ENCODE measurements at regions not wholly inside any gene's neighbourhood (a gene's known extent, or its start where the extent isn't known, plus 50 kb on each side); places are given as distances from the start of the nearest gene placed in this dataset.
A peak's percentile ranks its signal among the peaks of the same experiment; 100 is the strongest.

DNA sequence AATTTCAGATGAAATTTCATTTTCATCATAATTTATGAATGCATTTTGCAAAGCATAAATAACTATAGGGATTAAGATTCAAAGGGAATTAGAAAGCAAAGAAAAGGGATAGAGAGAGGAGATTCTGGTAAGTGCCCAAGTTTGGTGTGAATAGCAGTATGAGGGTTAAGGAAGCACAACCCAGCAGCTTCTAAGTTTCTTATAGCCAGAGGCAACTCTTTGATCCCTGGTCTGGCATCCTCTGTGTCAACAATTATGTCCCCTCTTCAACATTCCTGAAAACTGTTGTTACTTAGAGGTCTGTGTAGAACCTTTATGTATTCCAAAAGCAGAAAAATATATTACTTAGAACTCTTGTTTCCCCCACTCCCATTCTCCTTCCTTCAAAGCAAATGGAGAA lies 171.6 kb upstream of the SATB2 start:
- DNase-seq, result no peak

DNA sequence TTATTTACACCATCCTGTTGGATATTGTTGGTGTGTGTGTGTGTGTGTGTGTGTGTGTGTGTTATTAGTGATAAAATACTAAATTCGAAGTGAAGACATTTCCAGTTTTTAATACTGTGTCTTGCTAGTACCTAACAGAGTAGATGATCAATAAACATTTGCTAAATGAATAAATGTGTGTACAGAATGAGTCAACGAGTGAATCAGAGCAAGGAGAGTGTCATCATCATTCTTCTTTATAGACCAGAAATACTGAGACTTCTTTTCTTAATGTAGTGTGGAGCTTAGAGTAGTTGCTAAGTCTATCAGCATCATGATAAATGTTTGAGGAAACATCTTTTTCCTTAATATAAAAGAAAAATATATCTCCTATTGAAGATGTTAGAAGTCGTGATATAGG lies 169.7 kb upstream of the SATB2 start:
- no peak for DNase-seq

DNA sequence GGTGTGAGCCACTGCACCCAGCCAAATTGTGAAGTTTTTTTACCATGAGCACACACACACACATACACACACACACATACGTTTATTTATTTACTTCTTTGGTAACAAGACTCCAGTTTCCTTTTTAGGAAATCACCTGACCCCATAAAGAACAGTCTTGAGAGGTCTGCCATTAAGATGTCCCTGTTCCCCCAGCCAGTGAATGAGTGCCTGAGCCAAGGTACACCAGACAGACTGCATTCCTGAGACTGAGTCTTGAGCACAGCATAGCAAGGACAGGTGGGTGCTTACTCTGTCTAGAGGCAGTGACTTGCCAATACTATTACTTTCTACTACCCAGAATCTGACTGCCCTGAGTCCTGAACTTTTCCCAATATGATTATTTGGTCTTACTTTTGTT lies 167.2 kb upstream of the SATB2 start:
- no peak for DNase-seq

DNA sequence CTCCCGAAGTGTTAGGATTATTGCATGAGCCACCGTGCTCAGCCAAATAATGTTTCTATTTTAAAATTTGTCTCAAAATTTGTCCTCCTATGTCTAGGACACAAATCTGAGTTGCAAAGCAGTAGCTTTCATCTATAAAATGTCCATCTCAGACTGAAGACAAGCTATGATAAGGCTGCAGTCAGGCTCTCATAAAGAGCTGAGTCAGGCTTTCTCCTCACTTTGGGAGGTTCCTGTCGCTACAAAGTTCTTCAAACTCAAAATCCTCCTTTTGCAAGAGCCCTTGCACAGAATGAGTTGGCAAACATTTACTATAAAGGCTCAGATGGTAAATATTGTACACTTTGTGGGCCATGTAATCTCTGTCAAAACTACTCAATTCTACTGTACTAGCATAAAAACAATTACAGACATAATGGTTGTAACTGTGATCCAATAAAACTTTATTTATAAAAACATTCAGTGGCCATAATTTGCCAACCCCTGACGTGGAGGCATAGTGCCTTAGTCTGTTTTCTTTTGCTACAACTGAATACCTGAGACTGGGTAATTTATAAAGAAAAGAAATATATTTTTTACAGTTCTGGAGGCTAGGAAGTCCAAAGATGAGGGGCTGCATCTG lies 154.9 kb upstream of the SATB2 start:
- no peak for DNase-seq

DNA sequence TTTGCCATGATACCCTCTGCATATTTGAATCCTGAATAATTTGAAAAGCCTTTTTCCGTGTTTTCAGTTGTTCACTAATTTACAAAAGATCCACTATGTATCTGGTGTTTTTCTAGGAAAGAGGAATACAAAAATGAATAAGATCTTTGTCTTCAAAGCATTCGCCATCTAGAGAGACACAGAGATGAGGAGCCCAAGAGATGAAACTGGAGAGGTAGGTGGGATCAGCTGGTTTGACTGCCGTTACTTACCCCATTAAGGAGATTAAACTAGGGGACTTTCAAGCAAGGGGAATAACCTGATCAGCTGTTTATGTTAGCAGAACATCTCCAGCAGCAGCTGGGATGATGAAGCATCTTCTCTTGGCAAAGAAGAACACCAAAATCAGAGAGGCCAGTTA lies 150.2 kb upstream of the SATB2 start:
- DNase-seq, result no peak

DNA sequence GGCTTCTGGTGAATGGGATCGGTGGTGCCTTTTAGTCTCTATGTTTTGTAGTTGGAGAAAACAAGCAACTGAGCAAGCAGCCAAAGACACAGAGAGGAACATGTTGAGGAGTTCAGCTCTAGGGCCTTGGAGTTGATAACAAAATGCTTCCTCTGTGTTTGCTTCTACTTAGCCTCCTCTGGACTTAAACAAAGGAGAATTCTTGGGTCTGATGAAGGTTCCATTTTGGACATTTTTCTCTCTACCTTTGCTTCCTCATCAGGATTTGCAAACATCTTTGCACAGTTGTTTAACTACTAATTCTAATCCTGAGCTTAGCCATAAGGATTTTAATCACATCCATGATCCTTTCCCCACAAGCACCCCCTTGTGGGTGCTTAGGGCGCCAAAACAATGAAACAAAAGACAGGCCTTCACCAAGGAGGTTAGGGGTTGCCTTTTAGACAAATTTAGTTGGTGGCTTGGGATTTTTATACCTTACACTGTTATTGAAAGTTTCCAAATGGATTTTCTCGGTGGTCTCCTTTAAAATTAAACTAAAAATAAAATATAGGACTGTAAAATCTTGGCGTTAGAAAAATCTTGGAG lies 148.5 kb upstream of the SATB2 start:
- no peak for DNase-seq

DNA sequence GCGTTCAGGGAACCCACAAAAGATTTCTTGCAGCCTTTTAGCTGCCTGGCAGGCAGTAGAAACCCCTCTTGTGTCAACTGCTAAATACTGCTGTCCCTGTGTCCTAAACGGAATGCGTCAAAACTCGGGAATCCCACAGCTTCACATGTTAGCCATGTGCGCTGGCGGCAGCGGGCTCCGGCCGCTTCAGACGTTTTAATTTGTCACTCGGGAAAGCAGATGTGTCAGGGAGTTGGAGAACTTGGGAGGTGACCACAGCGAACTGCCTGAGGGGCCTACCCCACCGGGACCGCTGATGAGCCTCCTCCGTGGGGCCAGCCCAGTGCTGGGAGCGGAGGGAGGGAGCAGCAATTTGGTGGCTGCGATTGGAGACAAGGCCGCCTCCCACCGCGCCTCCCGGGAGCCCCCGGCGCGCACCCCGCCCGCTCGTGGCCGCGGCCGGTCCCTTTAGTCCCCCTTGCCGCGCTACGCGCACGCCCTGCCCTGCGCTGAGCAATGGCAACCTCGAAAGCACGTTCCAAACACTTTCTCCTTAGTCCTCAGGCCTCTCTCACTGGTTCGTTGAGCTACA lies 146.1 kb upstream of the SATB2 start:
- DNase-seq, result no peak

DNA sequence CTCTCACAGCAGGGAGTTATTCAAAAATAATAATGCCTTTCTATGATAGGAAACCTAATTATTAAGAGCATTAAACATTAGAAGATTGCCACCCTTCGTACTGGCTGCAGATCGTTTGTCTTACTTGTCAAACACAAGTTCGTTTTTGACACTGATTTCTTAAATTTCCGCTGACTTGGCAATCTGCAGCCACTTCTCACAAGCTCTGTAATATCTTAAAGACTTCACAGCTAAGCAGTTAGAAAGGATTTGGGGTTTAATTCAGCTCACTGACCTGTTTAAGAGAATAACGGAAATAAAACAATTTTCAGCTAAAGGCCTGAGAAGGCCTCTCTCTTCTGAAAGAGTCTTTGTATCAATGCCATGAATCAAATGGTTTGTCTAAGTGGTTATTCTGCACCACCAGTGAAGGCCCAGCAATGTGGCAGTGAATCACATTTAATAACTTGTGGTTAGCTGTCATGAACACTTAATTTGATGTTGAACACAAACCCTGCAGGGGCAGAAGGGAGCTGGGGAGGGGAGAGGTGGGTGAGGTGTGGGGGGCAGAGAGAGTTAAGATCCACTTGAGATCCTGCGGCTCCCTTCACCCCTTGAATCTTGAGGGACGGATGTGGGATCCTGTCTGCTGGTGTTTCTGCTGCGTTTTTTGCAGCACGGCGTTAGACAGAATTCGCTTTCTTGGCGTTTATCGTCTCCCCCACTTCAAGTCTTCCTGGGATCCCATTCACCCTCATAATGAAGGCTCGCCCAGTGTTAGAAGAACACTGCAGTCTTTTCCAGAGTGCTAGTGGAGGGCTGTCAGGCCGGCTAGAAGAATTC lies 145.4 kb upstream of the SATB2 start:
- no peak for DNase-seq

DNA sequence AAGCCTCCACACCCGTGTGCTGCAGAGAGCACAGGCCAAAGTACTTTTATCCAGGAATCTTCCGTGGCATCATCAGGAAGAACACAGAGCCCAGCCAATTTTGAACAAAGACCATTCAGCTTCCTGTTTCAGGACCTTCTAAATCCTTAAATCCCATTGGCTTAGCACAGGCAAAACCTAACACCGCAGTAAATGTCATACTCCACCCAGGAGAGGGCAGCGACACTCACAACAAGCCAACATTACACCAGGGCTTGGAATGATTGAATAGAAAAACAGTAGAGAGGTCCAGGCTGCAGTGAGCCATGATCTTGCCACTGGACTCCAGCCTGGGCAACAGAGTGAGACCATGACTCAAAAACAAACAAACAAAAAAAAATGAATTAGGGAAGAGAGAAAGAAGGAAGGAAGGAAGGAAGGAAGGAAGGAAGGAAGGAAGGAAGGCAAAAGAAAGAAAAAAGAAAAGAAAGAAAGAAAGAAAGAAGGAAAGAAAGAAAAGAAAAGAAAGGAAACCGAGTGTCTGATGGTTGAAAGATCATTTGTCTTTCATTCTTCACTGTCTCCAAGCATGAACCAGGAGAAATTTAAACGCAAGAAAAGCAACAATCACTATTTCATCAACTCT lies 144.6 kb upstream of the SATB2 start:
- DNase-seq, result no peak

DNA sequence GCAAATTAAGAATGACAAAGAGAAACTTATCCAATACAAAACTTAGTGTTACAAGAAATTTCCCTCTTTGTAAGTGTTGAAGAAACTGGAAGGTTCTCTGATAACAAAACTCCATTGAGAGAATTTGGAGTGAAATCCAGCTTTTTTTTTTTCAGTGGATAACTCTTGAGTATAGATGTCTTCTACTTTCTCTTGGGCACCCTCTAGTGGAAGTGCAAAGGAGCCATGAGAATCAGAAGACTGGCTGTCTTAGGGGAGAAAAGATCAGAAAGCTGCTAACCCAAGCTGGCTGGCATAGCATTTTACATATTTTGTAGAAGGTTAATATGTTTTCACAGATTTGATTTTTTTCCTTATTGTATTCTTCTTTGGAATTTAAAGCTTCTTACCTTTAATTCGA lies 138.8 kb upstream of the SATB2 start:
- no peak for DNase-seq

DNA sequence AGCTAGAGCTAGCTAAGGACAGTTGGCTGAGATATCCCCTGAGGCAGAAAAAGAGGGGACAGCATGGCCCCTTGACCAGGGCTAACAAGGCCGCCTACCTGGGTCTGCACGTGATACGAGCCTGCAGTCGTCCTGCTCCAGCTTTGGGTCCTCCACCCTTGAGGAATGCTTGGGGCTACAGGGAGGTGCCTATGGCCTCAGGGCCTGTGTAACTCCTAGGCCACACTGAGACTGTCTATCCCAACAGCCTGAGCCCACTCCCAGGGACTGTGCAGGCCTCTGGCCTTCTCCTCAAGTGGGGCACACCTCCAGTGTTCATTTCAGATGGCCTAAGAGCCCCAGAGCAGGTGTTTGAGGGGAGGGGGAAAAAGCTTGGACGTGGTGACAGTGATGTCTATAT lies 136.7 kb upstream of the SATB2 start:
- no peak for DNase-seq

DNA sequence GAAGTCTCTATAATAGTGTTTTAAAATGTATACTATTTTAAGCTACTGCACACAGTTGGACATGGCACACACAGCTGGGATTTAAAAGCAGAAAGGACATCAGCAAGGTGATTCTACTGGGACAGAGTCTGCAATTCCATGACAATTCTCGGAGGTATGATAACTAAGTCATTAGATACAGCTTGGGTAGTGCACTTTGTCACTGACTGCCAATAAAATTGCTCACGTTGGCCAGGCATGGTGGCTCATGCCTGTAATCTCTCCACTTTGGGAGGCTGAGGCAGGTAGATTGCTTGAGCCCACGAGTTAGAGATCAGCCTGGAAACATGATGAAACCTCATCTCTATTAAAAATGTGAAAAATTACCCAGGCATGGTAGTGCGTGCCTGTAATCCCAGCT lies 134.1 kb upstream of the SATB2 start:
- DNase-seq, result no peak

DNA sequence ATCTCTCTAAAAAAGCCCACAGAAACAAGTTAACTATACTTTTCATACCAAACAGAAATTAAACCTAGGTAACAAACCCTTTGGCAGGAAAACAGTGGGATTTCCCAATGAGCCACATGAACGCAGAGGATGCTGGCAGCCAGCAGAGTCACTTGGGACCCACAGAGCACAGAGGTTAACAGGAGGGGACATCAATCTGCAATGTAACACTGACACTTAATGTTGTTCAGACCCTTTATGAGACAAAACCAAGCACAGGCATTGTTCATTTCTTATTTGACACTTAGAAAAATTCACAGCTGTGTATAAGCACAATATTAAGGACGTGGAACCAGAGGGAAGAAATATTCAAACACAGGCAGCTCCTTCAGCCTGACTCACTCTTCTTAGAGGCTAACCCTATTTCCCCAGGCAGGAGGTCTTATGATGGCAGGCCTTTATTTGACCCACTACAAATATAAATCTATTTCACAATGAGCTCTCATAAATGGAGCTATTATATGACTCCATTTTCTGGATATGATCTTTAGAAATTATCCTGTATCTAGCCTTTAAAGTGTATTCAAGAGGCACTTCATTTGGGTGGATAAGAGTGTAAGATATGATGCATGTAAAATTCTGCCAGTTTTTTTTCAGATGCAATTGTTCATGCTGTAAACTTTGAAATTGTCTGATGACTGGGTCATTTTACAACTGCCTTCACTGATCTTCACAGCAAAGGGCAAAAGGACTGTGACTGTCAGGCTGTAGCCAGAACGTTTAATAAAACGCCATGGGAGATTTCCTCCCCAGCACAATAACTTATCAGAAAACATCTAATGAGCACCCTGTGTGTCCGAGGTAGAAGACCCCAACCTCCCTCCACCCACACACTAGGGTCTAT lies 132.8 kb upstream of the SATB2 start:
- DNase-seq, result no peak

DNA sequence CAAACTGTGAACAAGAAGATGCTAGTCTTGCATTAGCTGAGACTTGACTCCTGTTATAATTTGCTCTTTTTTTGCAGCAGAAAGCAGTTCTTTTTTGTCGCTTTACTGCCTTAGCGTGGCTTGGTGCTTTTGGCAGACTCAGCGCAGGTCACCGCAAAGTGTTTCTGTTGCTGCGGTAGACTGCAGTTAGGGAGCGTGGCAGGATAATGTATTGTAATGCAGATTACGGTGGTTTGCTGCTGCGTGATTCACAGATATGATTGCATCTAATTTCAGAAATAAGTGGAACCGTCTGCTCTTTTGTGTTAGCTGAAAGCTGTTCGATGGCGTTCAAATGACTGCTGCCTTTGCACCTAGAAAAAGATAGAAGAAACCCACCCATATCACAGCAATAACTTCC lies 131.6 kb upstream of the SATB2 start:
- no peak for DNase-seq

DNA sequence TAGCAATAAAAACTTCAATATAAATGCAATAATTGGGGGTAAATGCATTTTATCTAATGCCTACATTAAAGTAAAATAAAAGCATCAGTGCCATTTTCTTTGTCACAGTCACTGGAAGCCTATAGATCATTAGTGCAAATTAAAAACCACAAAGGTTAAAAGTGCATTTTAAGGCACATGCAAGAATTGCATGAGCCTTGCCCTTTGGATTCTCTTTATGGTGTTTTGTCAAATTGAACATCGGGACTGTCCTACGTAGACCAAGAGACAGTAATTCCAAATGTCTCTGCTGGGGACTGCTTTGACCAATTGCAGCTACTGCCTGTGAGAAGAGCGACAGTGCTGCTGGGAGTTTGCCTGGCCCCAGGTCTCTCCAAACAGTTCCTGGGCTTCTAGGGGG lies 130.3 kb upstream of the SATB2 start:
- no peak for DNase-seq

DNA sequence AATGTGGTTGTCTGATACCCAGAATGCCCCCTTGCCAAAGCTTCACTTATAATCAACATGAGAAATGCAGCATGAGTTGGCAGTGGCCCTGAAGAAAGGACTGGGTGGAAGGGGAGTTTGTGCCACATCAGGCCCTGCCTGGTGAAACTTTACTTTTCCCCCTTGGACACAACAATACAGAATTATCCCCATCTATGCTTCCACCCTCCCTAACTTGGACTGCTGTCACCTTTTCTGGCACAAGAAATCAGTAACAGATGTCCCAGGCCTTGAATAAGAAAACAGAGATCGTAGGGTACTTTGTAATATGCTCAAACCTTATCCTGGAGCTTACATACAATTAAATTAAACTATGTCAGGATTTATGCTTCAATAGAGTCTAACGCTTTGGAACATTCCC lies 128.9 kb upstream of the SATB2 start:
- no peak for DNase-seq

DNA sequence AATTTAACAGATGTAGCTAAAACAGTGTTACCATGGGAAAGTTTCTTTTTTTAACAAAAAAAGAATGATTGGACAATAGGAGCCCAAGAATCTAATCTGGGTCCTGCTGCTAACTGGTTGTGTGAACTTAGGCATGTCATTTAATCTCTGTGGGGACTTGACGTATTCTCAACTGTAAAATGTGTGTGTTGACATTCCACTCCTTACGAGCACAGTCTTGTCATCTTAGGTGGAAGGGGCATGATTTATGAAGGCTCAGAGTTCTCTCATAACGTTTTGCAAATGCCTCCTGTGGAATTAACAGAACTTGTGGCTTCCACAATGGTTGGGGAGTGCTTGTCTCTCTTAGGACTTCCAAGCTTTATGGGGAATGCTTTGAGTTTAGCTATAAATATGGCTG lies 125.9 kb upstream of the SATB2 start:
- no peak for DNase-seq

DNA sequence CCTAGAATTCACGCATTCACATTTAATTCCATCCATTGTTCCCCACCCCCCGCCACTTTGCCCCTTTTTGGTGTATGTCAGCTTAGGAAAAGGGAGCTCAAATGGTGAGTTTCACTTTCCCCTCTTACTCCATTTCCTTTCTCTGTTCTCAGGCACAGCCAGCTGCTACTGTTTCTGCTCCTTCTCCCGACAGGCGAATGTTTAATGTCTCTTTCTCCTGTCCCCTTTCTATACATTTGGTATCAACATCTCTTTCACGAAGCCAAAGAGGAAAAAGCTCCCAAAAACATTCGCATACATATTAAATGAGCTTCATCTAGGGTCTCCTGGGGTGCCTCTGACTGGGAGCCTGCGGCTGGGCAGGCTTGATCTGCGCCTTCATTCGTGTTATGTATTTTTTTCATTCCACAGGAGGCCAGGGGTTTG lies 124.2 kb upstream of the SATB2 start:
- peak; percentile 26 for DNase-seq

DNA sequence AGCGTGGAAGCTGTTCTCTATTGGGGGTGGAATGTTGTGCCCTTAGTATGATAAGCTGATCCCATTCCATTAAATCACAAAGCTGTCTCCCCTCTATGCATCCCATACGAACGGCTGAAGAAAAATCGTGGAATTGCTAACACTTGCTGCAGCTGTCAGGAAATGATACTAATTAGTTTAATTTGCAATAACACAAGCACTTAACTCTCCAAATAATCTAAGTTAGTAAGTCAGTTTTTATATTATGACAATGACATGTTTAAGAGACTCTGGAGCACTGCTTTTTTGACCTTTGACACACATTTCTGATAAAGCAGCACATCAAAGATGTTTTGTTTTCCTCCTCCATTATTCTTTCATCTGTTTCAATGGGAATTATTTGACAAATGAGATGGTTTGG lies 123.7 kb upstream of the SATB2 start:
- no peak for DNase-seq

DNA sequence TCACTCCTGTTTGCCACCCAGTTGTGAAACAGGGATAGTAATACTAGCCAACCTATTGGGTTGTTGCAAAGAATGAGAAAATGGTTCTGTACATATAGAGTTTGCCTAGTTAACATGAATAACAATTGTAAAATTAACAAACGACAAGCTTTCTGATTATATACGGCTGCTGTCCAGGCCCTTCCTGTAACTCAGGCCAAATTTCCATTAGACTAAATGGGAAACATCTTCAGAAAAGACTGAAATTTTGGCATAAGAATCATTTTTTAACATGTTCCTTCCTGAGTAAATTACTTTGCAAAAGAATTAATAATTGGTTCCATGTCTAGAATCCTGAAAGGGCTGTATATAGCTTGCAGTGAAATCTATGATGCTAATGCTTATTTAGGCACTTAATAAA lies 117.7 kb upstream of the SATB2 start:
- no peak for DNase-seq

DNA sequence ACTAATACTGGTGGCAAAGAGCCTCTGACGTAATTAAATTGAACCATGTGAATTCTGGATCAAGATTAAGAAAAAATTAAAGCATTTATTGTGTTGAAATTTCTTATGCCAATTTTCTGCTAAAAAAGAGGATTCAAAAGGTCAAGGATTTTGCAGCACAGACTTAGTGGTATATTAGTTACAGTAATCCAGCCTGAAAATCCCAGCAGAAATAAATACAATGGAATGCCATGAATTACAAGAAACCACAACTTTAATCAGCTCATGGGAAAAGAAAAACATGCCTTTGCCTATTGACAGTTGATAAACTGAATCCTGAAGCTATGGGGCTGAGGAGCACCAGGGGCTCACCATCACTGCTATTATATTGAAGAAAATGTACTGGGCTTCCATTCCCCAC lies 114.8 kb upstream of the SATB2 start:
- DNase-seq, result no peak

DNA sequence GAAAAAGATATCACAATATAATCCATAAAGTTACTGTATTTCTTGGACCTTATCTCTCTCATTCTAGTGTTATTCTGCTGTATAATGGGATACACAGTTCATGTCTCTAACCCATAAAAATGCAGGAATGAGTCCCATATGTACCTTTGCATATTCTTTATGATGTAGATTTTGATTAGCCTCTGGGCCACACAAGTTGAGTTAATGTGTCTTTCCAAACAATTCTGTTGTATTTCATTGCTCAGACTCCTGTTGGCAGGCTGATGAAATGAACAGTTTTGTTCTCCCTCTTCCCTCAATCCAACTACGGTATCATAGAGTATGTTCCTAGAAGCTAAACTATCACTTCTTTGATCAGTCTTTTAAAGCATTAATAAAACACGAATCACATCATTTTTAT lies 113.2 kb upstream of the SATB2 start:
- DNase-seq, result no peak

All from muscle of arm (tissue), 1 donor.